Loucy (cell line): ENCODE measurements at regions not wholly inside any gene's neighbourhood (a gene's known extent, or its start where the extent isn't known, plus 50 kb on each side); places are given as distances from the start of the nearest gene placed in this dataset.

ENCODE experiments used
- H2AFZ ChIP-seq: fragments of 200-600 bp; sonication (generic); 2 replicates; pipeline ENCODE4 v1.6.0; 2016; ENCODE audit warnings: antibody characterized with exemption, mild to moderate bottlenecking, low read length, moderate library complexity
- H3F3A ChIP-seq: fragments of 200-600 bp; 2 replicates; pipeline ENCODE4 v1.6.0; 2016; ENCODE audit warnings: antibody characterized with exemption, low read depth, mild to moderate bottlenecking
- H3K27me3 ChIP-seq: fragments of 200-600 bp; sonication (generic); 2 replicates; pipeline ENCODE4 v1.6.1; 2014; ENCODE audit warnings: low read length, mild to moderate bottlenecking; ENCODE audit not compliant: insufficient read depth, poor library complexity, severe bottlenecking
- H3K36me3 ChIP-seq: fragments of 200-600 bp; sonication (generic); 2 replicates; pipeline ENCODE4 v1.6.1; 2016; ENCODE audit warnings: low read length; ENCODE audit not compliant: insufficient read depth
- H3K4me1 ChIP-seq: fragments of 200-600 bp; sonication (generic); 2 replicates; pipeline ENCODE4 v1.5.1; 2014; ENCODE audit warnings: low read length, mild to moderate bottlenecking; ENCODE audit not compliant: insufficient read depth, poor library complexity, severe bottlenecking
- H3K4me2 ChIP-seq: fragments of 200-600 bp; sonication (generic); 2 replicates; pipeline ENCODE4 v1.6.0; 2014; ENCODE audit warnings: antibody characterized with exemption, low read length, low read depth, mild to moderate bottlenecking; ENCODE audit not compliant: poor library complexity, severe bottlenecking
- H3K4me3 ChIP-seq: fragments of 200-600 bp; sonication (generic); 2 replicates; pipeline ENCODE4 v1.5.1; 2014; ENCODE audit warnings: low read length, mild to moderate bottlenecking, mixed read lengths; ENCODE audit not compliant: poor library complexity, severe bottlenecking
- H3K79me2 ChIP-seq: fragments of 200-600 bp; sonication (generic); 2 replicates; pipeline ENCODE4 v1.6.1; 2014; ENCODE audit warnings: low read length; ENCODE audit not compliant: insufficient read depth
- H3K9ac ChIP-seq: fragments of 200-600 bp; sonication (generic); 2 replicates; pipeline ENCODE4 v1.6.0; 2014; ENCODE audit warnings: mild to moderate bottlenecking, low read depth, low read length, moderate library complexity; ENCODE audit not compliant: poor library complexity, severe bottlenecking
- H3K9me2 ChIP-seq: fragments of 200-600 bp; sonication (generic); replicated peaks from 2 replicates; pipeline ENCODE4 v1.6.1; 2016; ENCODE audit warnings: low read depth, low read length, mixed read lengths
- H3K9me3 ChIP-seq: fragments of 200-600 bp; sonication (generic); 2 replicates; pipeline ENCODE4 v1.6.1; 2014; ENCODE audit warnings: mild to moderate bottlenecking, antibody characterized with exemption, low read length, low read depth; ENCODE audit not compliant: insufficient read depth
- H4K20me1 ChIP-seq: fragments of 200-600 bp; sonication (generic); 2 replicates; pipeline ENCODE4 v1.6.0; 2014; ENCODE audit warnings: antibody characterized with exemption, low read length, mild to moderate bottlenecking; ENCODE audit not compliant: insufficient read depth, poor library complexity, severe bottlenecking
- EZH2phosphoT487 ChIP-seq: fragments of 200-600 bp; IDR thresholded peaks from 2 replicates; pipeline ENCODE4 v1.6.1; 2018; ENCODE audit warnings: antibody characterized with exemption, mild to moderate bottlenecking, moderate library complexity, borderline replicate concordance
- TF ChIP-seq, protein P1 (sequence below): fragments of 200-600 bp; sonication (generic); conservative IDR thresholded peaks from 2 replicates; pipeline ENCODE4 v1.5.1; 2014; ENCODE audit warnings: mild to moderate bottlenecking, antibody characterized with exemption, low read length

DNA sequence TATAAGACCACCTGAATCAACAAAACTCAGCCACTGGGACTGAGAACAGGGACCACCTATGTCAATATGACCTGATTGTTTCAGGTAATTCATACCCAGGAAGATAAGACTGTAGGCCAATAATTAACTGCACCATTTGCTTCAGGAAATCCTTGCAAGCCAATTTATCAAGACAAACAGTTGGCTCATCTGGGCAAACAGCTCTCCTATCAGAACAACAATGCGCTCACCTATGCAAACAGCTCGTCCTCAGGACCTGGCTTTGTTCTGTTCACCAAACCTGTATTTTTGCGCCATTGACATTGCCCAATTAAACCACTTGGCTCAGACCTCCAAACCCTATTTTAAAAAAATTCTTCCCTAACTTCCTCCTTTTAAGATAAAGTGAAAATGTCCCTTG is 92.3 kb upstream of the MARCHF11 start:
- H3F3A ChIP-seq = no peaks in the 10 kb centered on the region
- H3K9ac ChIP-seq = no peak overlapping the region
- no peaks in the 10 kb centered on the region for H3K9me2 ChIP-seq
- no peak overlapping the region for H2AFZ ChIP-seq
- no peaks in the 10 kb centered on the region for H3K36me3 ChIP-seq
- H3K27me3 ChIP-seq = no peaks in the 10 kb centered on the region
- H3K4me1 ChIP-seq = no peaks in the 10 kb centered on the region
- H3K9me3 ChIP-seq = no peaks in the 10 kb centered on the region
- no peak overlapping the region for H3K4me2 ChIP-seq
- H3K79me2 ChIP-seq = no peaks in the 10 kb centered on the region
- TF ChIP-seq EZH2phosphoT487 = no peak
- TF ChIP-seq, protein P1, sequence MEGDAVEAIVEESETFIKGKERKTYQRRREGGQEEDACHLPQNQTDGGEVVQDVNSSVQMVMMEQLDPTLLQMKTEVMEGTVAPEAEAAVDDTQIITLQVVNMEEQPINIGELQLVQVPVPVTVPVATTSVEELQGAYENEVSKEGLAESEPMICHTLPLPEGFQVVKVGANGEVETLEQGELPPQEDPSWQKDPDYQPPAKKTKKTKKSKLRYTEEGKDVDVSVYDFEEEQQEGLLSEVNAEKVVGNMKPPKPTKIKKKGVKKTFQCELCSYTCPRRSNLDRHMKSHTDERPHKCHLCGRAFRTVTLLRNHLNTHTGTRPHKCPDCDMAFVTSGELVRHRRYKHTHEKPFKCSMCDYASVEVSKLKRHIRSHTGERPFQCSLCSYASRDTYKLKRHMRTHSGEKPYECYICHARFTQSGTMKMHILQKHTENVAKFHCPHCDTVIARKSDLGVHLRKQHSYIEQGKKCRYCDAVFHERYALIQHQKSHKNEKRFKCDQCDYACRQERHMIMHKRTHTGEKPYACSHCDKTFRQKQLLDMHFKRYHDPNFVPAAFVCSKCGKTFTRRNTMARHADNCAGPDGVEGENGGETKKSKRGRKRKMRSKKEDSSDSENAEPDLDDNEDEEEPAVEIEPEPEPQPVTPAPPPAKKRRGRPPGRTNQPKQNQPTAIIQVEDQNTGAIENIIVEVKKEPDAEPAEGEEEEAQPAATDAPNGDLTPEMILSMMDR = no peak
- no peaks in the 10 kb centered on the region for H4K20me1 ChIP-seq
- no peak overlapping the region for H3K4me3 ChIP-seq

DNA sequence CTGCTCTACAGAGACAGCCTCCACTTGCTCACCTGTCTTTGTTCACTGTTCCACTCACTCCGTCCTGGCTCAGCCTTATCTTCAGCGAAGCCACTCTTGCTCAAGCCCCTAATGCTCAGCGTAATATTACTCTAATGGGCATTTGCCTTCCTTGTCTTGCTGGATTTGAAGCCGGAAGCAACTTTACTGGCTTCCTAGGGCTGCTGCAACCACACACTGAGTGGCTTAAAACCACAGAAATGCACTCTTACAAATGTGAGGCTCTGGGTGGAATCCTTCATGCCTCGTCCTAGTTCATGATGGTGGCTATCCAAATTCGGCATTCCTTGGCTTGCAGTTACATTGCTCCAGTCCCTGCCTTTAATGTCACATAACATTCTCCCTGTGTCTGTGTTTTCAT is 85.5 kb upstream of the MARCHF11 start:
- TF ChIP-seq EZH2phosphoT487 = no peak
- TF ChIP-seq, protein P1 = no peak
- peak overlapping the region; percentile 22 for H3K4me3 ChIP-seq
- no peaks in the 10 kb centered on the region for H3F3A ChIP-seq
- no peaks in the 10 kb centered on the region for H3K9me2 ChIP-seq
- no peaks in the 10 kb centered on the region for H3K36me3 ChIP-seq
- H3K27me3 ChIP-seq = no peaks in the 10 kb centered on the region
- no peak overlapping the region for H3K9ac ChIP-seq
- no peaks in the 10 kb centered on the region for H4K20me1 ChIP-seq
- H3K4me1 ChIP-seq = no peaks in the 10 kb centered on the region
- peak overlapping the region; percentile 65 for H2AFZ ChIP-seq
- no peaks in the 10 kb centered on the region for H3K79me2 ChIP-seq
- H3K9me3 ChIP-seq = no peaks in the 10 kb centered on the region
- H3K4me2 ChIP-seq = peak overlapping the region; percentile 53

DNA sequence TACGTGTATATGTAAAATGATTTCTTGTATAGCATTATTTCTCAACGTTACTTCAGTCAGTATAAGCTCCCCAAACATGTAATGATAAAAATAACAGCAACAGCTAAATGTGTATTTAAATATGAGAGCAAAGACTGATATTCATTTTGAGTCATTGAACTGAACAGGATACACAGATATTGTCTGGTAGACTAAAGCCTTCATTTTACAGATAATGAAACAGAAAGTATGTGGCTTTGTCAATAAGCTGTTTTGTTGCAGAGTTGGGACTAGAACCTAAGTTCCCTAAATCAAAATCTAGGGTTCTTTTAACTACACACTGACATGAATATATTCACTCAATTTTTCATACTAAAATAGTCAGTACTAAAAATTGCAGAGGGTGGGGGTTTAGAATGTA is 80.4 kb upstream of the MARCHF11 start:
- no peak overlapping the region for H3K4me3 ChIP-seq
- no peaks in the 10 kb centered on the region for H3K9me3 ChIP-seq
- no peak overlapping the region for H3K9ac ChIP-seq
- no peaks in the 10 kb centered on the region for H4K20me1 ChIP-seq
- no peaks in the 10 kb centered on the region for H3F3A ChIP-seq
- H3K4me1 ChIP-seq = no peaks in the 10 kb centered on the region
- H3K4me2 ChIP-seq = no peak overlapping the region
- TF ChIP-seq, protein P1 = no peak
- no peak for TF ChIP-seq EZH2phosphoT487
- no peaks in the 10 kb centered on the region for H3K36me3 ChIP-seq
- no peaks in the 10 kb centered on the region for H3K79me2 ChIP-seq
- no peaks in the 10 kb centered on the region for H3K27me3 ChIP-seq
- no peaks in the 10 kb centered on the region for H3K9me2 ChIP-seq
- H2AFZ ChIP-seq = no peak overlapping the region
